GM18867 (cell line): ENCODE measurements at regions not wholly inside any gene's neighbourhood (a gene's known extent, or its start where the extent isn't known, plus 50 kb on each side); places are given as distances from the start of the nearest gene placed in this dataset.

Source experiments
- ATAC-seq: cut with Tn5 transposase; IDR thresholded peaks from one replicate; pipeline ENCODE4 v1.9.1; 2021; ENCODE audit warnings: mild to moderate bottlenecking, moderate library complexity; ENCODE audit not compliant: unreplicated experiment

- no peak for ATAC-seq
Measured at GRCh38 chr20:11783102-11783850, 134.4 kb upstream of the BTBD3 start.

GRCh38 chr20:11785885-11786507 lies 131.7 kb upstream of the BTBD3 start:
- no peak for ATAC-seq

- ATAC-seq, result no peak
Measured at GRCh38 chr20:11790046-11790445, 127.6 kb upstream of the BTBD3 start.

- no peak for ATAC-seq
Measured at GRCh38 chr20:11791316-11791715, 126.4 kb upstream of the BTBD3 start.

GRCh38 chr20:11791835-11792567 lies 125.7 kb upstream of the BTBD3 start:
- ATAC-seq, result no peak

GRCh38 chr20:11792568-11792953 lies 125.1 kb upstream of the BTBD3 start:
- no peak for ATAC-seq

GRCh38 chr20:11794525-11794924 lies 123.2 kb upstream of the BTBD3 start:
- no peak for ATAC-seq

GRCh38 chr20:11795071-11795615 lies 122.5 kb upstream of the BTBD3 start:
- ATAC-seq, result no peak

GRCh38 chr20:11796026-11796425 lies 121.7 kb upstream of the BTBD3 start:
- ATAC-seq, result no peak

GRCh38 chr20:11797156-11797555 lies 120.5 kb upstream of the BTBD3 start:
- ATAC-seq, result no peak

GRCh38 chr20:11799281-11799684 lies 118.4 kb upstream of the BTBD3 start:
- ATAC-seq, result no peak

- ATAC-seq, result no peak
Measured at GRCh38 chr20:11807054-11808048, 110.3 kb upstream of the BTBD3 start.

- ATAC-seq, result no peak
Measured at GRCh38 chr20:11808841-11809240, 108.9 kb upstream of the BTBD3 start.

GRCh38 chr20:11810311-11811083 lies 107.2 kb upstream of the BTBD3 start:
- ATAC-seq, result no peak

- ATAC-seq, result no peak
Measured at GRCh38 chr20:11813106-11813890, 104.4 kb upstream of the BTBD3 start.

GRCh38 chr20:11814267-11814666 lies 103.4 kb upstream of the BTBD3 start:
- no peak for ATAC-seq

GRCh38 chr20:11820838-11821237 lies 96.9 kb upstream of the BTBD3 start:
- no peak for ATAC-seq

GRCh38 chr20:11822540-11822794 lies 95.2 kb upstream of the BTBD3 start:
- ATAC-seq, result no peak

GRCh38 chr20:11826334-11826733 lies 91.4 kb upstream of the BTBD3 start:
- no peak for ATAC-seq
